Tibial artery (tissue), 4 donors: ENCODE measurements at regions not wholly inside any gene's neighbourhood (a gene's known extent, or its start where the extent isn't known, plus 50 kb on each side); places are given as distances from the start of the nearest gene placed in this dataset.

Experiments used
- DNase-seq, 2 donors: peaks; one replicate each; pipeline ENCODE4 v3.0.0-alpha.2; 2019
- H3K27ac ChIP-seq, 2 donors: fragments of 200-600 bp; sonication (generic) in 1 of 2; 1 replicate in 1 of 2; 2 replicates in 1 of 2; pipeline ENCODE4 v1.5.1; 2018 to 2019; ENCODE audit warnings: mild to moderate bottlenecking in 1 of 2
- H3K27me3 ChIP-seq, 2 donors: fragments of 200-600 bp; sonication (generic) in 1 of 2; one replicate each; pipeline versions ENCODE4 v1.5.1 to v1.6.0; 2016 to 2019
- H3K36me3 ChIP-seq, 3 donors: fragments of 200-600 bp; sonication (generic) in 2 of 3; one replicate each; pipeline ENCODE4 v1.5.1; 2016 to 2019; ENCODE audit warnings: mild to moderate bottlenecking in 2 of 3
- H3K4me1 ChIP-seq, 4 donors: fragments of 200-600 bp; sonication (generic) in 2 of 4; 1 replicate in 3 of 4; 2 replicates in 1 of 4; pipeline ENCODE4 v1.5.1; 2016 to 2019
- H3K4me3 ChIP-seq, 2 donors: fragments of 200-600 bp; sonication (generic) in 1 of 2; 1 replicate in 1 of 2; 2 replicates in 1 of 2; pipeline ENCODE4 v1.5.1; 2018 to 2019; ENCODE audit warnings: mild to moderate bottlenecking in 2 of 2
- H3K9me3 ChIP-seq, 3 donors: fragments of 200-600 bp; sonication (generic) in 1 of 3; one replicate each; pipeline ENCODE4 v1.5.1; 2016 to 2019
- intact Hi-C: fragments of 100-400 bp; cut with DNase I; formaldehyde crosslinking; loops from one replicate; pipeline ENCODE4 v1.15.0; 2023; ENCODE audit warnings: low total_unique reads
- TF ChIP-seq, protein P1 (sequence below), 2 experiments: fragments of 200-600 bp in 1 of 2; fragments of 450-650 bp in 1 of 2; IDR thresholded peaks; one replicate each; pipeline ENCODE4 v1.5.1; 2017 to 2019; ENCODE audit warnings: antibody characterized with exemption in 2 of 2, mild to moderate bottlenecking in 1 of 2, moderate library complexity in 1 of 2

DNA sequence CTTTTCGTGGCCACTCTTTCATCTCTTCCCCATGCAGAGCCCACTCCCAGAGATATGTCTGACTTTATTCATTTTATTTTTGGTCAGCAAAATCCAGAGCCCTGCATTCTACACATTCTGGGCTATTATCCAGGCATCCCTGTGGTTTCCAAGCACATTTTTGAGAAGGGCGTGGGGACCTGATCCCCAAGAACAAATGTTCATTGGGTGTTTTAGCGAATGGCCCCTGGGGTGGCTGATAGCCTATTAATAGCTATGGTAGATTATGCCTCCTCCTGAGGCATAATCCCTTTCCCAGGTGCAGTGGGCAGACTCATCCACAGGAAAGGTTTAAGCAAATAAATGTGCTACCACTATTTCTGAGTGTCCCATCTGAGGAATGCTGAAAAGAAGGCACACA is 511.8 kb upstream of the USP24 start:
- Histone ChIP-seq H3K36me3 (no peaks in the 10 kb centered on the region), H3K4me3 (no peak overlapping the region), H3K27me3 (no peaks in the 10 kb centered on the region), H3K9me3 (no peaks in the 10 kb centered on the region), H3K27ac (no peak overlapping the region), H3K4me1 (peaks cover 0 to 32% (median 9%) of the 10 kb centered on the region in 4 donors)
- TF ChIP-seq, protein P1, sequence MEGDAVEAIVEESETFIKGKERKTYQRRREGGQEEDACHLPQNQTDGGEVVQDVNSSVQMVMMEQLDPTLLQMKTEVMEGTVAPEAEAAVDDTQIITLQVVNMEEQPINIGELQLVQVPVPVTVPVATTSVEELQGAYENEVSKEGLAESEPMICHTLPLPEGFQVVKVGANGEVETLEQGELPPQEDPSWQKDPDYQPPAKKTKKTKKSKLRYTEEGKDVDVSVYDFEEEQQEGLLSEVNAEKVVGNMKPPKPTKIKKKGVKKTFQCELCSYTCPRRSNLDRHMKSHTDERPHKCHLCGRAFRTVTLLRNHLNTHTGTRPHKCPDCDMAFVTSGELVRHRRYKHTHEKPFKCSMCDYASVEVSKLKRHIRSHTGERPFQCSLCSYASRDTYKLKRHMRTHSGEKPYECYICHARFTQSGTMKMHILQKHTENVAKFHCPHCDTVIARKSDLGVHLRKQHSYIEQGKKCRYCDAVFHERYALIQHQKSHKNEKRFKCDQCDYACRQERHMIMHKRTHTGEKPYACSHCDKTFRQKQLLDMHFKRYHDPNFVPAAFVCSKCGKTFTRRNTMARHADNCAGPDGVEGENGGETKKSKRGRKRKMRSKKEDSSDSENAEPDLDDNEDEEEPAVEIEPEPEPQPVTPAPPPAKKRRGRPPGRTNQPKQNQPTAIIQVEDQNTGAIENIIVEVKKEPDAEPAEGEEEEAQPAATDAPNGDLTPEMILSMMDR (IDR thresholded peaks at IDR 0.05), result no peak
- no peak for DNase-seq
- intact Hi-C loops, result no loop called here

GRCh38 chr1:55725378-55725777 is 510.2 kb upstream of the USP24 start:
- intact Hi-C loops, result no loop called here
- Histone ChIP-seq H3K27ac (no peak overlapping the region), H3K36me3 (no peaks in the 10 kb centered on the region), H3K27me3 (no peaks in the 10 kb centered on the region), H3K4me1 (peaks cover 0 to 34% (median 10%) of the 10 kb centered on the region in 4 donors), H3K9me3 (no peaks in the 10 kb centered on the region), H3K4me3 (no peak overlapping the region)
- TF ChIP-seq, protein P1 (IDR thresholded peaks at IDR 0.05), result no peak
- no peak for DNase-seq

- intact Hi-C loops, result no loop called here
- peaks cover 0 to 40% (median 13%) of the 10 kb centered on the region in 4 donors for H3K4me1 ChIP-seq
- no peaks in the 10 kb centered on the region for H3K27me3 ChIP-seq
- no peaks in the 10 kb centered on the region for H3K36me3 ChIP-seq
- no peak for DNase-seq
- H3K4me3 ChIP-seq, result no peak overlapping the region
- H3K9me3 ChIP-seq, result no peaks in the 10 kb centered on the region
- H3K27ac ChIP-seq, result no peak overlapping the region
- TF ChIP-seq, protein P1 (IDR thresholded peaks at IDR 0.05), result no peak
Measured at GRCh38 chr1:55724551-55725325, 509.6 kb upstream of the USP24 start.

DNA sequence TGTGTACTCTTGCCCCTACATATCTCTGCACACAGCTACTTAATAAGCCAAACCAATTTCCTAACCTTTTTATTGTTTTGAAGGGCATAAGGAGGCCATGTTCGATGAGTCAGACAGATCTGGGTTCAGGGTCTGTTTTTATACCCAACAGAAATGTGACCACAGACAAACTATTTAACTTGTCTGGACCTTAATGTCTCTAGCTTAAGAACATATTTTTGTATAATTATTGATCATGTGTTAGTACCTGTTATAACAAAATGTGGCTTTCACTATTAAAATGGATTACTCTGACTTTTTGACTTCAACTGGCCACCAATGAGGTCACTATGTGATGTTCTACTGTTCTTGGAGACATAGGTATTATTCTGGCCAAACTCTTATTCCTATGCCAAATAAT is 507.8 kb upstream of the USP24 start:
- H3K27ac ChIP-seq, result no peak overlapping the region
- no peak overlapping the region for H3K4me3 ChIP-seq
- peaks cover 0 to 58% (median 29%) of the 10 kb centered on the region in 4 donors for H3K4me1 ChIP-seq
- TF ChIP-seq, protein P1 (IDR thresholded peaks at IDR 0.05), result no peak
- no peaks in the 10 kb centered on the region for H3K9me3 ChIP-seq
- DNase-seq, result no peak
- no peaks in the 10 kb centered on the region for H3K36me3 ChIP-seq
- no peaks in the 10 kb centered on the region for H3K27me3 ChIP-seq
- intact Hi-C loops, result no loop called here

- H3K4me3 ChIP-seq, result no peak overlapping the region
- H3K36me3 ChIP-seq, result no peaks in the 10 kb centered on the region
- peak overlapping the region; percentile 69 to 73 for H3K27ac ChIP-seq
- TF ChIP-seq, protein P1 (IDR thresholded peaks at IDR 0.05), result no peak
- no peak for DNase-seq
- H3K9me3 ChIP-seq, result no peaks in the 10 kb centered on the region
- intact Hi-C loops, result no loop called here
- H3K4me1 ChIP-seq, result peaks cover 0 to 67% (median 37%) of the 10 kb centered on the region in 4 donors
- no peaks in the 10 kb centered on the region for H3K27me3 ChIP-seq
Measured at GRCh38 chr1:55720261-55720660, 505.1 kb upstream of the USP24 start.
